Fibroblast of skin of scalp (primary cell): ENCODE measurements at regions not wholly inside any gene's neighbourhood (a gene's known extent, or its start where the extent isn't known, plus 50 kb on each side); places are given as distances from the start of the nearest gene placed in this dataset.
A peak's percentile ranks its signal among the peaks of the same experiment; 100 is the strongest.
"Not testable (repeated sequence)": the region's sequence is repeated elsewhere in the genome, so short reads cannot be mapped to it uniquely, and the experiment has no call there.

Experiments
- DNase-seq: peaks from one replicate; pipeline ENCODE4 v3.0.0-alpha.2; 2013

GRCh38 chr22:41023299-41023623 is 69.1 kb upstream of the EP300 start:
- DNase-seq: no peak

- peak; percentile 79 for DNase-seq
Measured at GRCh38 chr22:41028841-41029240, 63.6 kb upstream of the EP300 start.

- no peak for DNase-seq
Measured at GRCh38 chr22:41030891-41031290, 61.5 kb upstream of the EP300 start.

- no peak for DNase-seq
Measured at GRCh38 chr22:41034706-41035105, 57.7 kb upstream of the EP300 start.

- DNase-seq: no peak
Measured at GRCh38 chr22:41036924-41037323, 55.5 kb upstream of the EP300 start.

- DNase-seq: no peak
Measured at GRCh38 chr22:41038732-41039131, 53.7 kb upstream of the EP300 start.

- DNase-seq: not testable (repeated sequence)
Measured at GRCh38 chr22:41039641-41040040, 52.8 kb upstream of the EP300 start.

- DNase-seq: no peak
Measured at GRCh38 chr22:41040483-41040882, 51.9 kb upstream of the EP300 start.

GRCh38 chr22:41041532-41041931 is 50.9 kb upstream of the EP300 start:
- DNase-seq: no peak
